ENCODE measurements at regions not wholly inside any gene's neighbourhood (a gene's known extent, or its start where the extent isn't known, plus 50 kb on each side); places are given as distances from the start of the nearest gene placed in this dataset.

DNA sequence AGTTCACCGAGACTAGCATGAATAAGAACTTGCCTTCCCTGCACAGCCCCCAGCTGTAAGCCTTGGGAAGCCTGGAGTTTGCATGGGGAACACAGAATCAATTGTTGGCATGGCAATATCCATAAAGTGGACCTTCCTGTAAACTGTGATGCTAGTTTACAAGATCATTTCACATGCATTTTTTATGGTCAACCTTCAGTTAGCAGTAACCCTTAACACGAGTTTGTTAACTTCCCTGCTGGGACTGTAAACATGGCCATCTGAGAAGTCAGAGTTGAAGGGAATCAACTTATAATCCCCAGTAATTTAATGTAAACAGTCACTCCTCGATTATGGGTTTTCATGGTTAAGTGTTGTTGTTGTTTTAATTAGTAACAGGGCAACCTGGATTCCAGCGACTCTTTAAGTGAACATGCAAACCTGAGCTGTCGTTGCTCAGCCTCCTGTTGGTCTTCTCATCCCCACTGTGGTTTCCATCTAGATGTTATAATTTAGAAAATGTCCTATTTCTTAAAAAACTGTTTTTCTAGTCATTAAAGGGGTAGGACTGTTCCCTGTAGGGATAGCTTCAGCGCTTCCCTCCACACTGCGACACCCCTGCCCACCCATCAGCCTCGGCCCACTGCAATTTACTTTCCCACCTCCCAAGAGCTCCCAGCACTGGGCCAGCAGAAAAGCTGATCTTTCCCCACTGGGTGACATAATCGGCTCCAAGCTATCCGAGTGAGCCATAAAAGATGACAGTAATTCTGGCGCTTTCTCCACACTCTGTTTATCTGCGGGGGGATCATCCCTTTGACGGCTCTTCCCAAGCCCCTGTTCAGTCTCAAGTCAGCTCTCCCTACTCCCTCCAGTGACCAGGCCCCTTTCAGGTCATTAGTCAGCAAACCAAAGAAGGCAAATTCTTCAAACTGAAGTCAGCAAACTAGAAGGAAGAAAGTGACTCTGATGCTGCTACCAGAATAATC, 107.6 kb upstream of the IPO9 start:
- no peak overlapping the region for H3K27ac Mint-ChIP-seq

More for the DNA sequence above, 107.6 kb upstream of the IPO9 start:
- H3K9ac ChIP-seq (ENCODE audit: low read length) = no peak overlapping the region
- intact Hi-C loops (cut with micrococcal nuclease) = no loop called here
- H3K4me2 ChIP-seq (replicated peaks; ENCODE audit: low read depth, low read length, poor library complexity, severe bottlenecking) = no peak overlapping the region
- no peaks in the 10 kb centered on the region for H3K9me3 Mint-ChIP-seq (ENCODE audit: insufficient read depth)
- 91% methylated on average over 8 of the region's 13 CpGs for WGBS (ENCODE audit: insufficient coverage)
- peaks cover 12 to 19% of the 10 kb centered on the region in 2 donors for H3K4me1 ChIP-seq (ENCODE audit: control insufficient read depth in 2 of 2, insufficient read depth in 2 of 2, low read length in 2 of 2)
- H3K36me3 ChIP-seq (replicated peaks in 1 of 2; ENCODE audit: control extremely low read depth in 1 of 2, control insufficient read depth in 1 of 2, extremely low read depth in 1 of 2, insufficient read depth in 2 of 2, low read length in 1 of 2) = no peaks in the 10 kb centered on the region
- TF ChIP-seq, protein P1, sequence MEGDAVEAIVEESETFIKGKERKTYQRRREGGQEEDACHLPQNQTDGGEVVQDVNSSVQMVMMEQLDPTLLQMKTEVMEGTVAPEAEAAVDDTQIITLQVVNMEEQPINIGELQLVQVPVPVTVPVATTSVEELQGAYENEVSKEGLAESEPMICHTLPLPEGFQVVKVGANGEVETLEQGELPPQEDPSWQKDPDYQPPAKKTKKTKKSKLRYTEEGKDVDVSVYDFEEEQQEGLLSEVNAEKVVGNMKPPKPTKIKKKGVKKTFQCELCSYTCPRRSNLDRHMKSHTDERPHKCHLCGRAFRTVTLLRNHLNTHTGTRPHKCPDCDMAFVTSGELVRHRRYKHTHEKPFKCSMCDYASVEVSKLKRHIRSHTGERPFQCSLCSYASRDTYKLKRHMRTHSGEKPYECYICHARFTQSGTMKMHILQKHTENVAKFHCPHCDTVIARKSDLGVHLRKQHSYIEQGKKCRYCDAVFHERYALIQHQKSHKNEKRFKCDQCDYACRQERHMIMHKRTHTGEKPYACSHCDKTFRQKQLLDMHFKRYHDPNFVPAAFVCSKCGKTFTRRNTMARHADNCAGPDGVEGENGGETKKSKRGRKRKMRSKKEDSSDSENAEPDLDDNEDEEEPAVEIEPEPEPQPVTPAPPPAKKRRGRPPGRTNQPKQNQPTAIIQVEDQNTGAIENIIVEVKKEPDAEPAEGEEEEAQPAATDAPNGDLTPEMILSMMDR (IDR thresholded peaks at IDR 0.05) = no peak
- TF ChIP-seq EZH2 (IDR thresholded peaks at IDR 0.05; ENCODE audit: borderline replicate concordance, insufficient read depth, low read depth, low read length, poor library complexity, severe bottlenecking) = no peak
- H3K4me1 Mint-ChIP-seq = peaks cover 15% of the 10 kb centered on the region
- H3K9me3 ChIP-seq (ENCODE audit: control extremely low read depth in 1 of 3, control insufficient read depth in 2 of 3, insufficient read depth in 1 of 3, low read length in 2 of 3) = peaks cover 0 to 3% (median 0%) of the 10 kb centered on the region in 3 donors
- H4K20me1 ChIP-seq (ENCODE audit: control insufficient read depth, insufficient read depth, low read length, poor library complexity, severe bottlenecking) = no peaks in the 10 kb centered on the region
- H3K4me3 ChIP-seq (ENCODE audit: control extremely low read depth in 1 of 5, extremely low read depth in 1 of 5, insufficient read depth in 1 of 5, low read depth in 2 of 5, low read length in 4 of 5) = no peak overlapping the region
- H3K79me2 ChIP-seq (ENCODE audit: control insufficient read depth, insufficient read depth, low read length) = no peaks in the 10 kb centered on the region
- DNase-seq = no peak
- ChIA-PET POLR2A (no interaction called here), CTCF (interaction anchor here (1.5 to 7.0 kb wide), 2 partner anchors 12 to 17 kb away, joined by 3 to 30 read pairs; no protein-coding TSS in a partner anchor)
- no peak overlapping the region for H2AFZ ChIP-seq (ENCODE audit: insufficient read depth, low read depth, low read length, poor library complexity, severe bottlenecking)
- ATAC-seq (ENCODE audit: low read depth) = no peak
- peaks cover 0 to 9% (median 2%) of the 10 kb centered on the region in 4 experiments for H3K27me3 ChIP-seq (replicated peaks in 1 of 4; ENCODE audit: control extremely low read depth in 1 of 4, control insufficient read depth in 3 of 4, insufficient read depth in 4 of 4, low read length in 3 of 4)
- H3K4me3 Mint-ChIP-seq = no peak overlapping the region
- no peak overlapping the region for H3K27ac ChIP-seq (ENCODE audit: low read length in 2 of 2)
- peaks cover 11% of the 10 kb centered on the region for H3K27me3 Mint-ChIP-seq

Data from B cell (primary cell).